H1 (cell line): ENCODE measurements at regions not wholly inside any gene's neighbourhood (a gene's known extent, or its start where the extent isn't known, plus 50 kb on each side); places are given as distances from the start of the nearest gene placed in this dataset.

Experiments
- CTCF ChIA-PET: fragments of 300-600 bp; sonication (Branson Sonifier 250); formaldehyde crosslinking; loops from one replicate; lab custom pipeline; 2021; ENCODE audit not compliant: partially characterized antibody; lab: Charles Lee
- POLR2A ChIA-PET: fragments of 300-600 bp; sonication (Branson Sonifier 250); formaldehyde crosslinking; loops from one replicate; lab custom pipeline; 2021; ENCODE audit warnings: inconsistent platforms; ENCODE audit not compliant: partially characterized antibody; lab: Charles Lee
- DNase-seq, 2 experiments: peaks; one replicate each; pipeline versions ENCODE4 v3.0.0 to v3.0.0-alpha.2; 2010 to 2022; ENCODE audit warnings: low spot score in 2 of 2, low read depth in 1 of 2, mixed read lengths in 1 of 2
- FAIRE-seq: peaks from 2 replicates; lab custom pipeline; 2011; peaks lifted over from hg19 to GRCh38; lab: Jason Lieb, UNC
- H2AFZ ChIP-seq: 2 replicates; pipeline ENCODE4 v1.8.1; 2012; ENCODE audit warnings: low read length, inconsistent platforms
- H2AK5ac ChIP-seq: 2 replicates; pipeline ENCODE4 v1.6.1; 2013; ENCODE audit warnings: low read depth, low read length
- H2BK120ac ChIP-seq: replicated peaks from 2 replicates; pipeline ENCODE3; 2013; ENCODE audit warnings: low read depth, low read length, inconsistent platforms
- H2BK12ac ChIP-seq: 2 replicates; pipeline ENCODE4 v1.6.1; 2013; ENCODE audit warnings: low read depth, low read length
- H2BK15ac ChIP-seq: 2 replicates; pipeline ENCODE4 v1.6.1; 2013; ENCODE audit warnings: low read length
- H2BK20ac ChIP-seq: 2 replicates; pipeline ENCODE4 v1.6.1; 2013; ENCODE audit warnings: low read length
- H2BK5ac ChIP-seq: 2 replicates; pipeline ENCODE4 v1.6.1; 2013; ENCODE audit warnings: low read depth, low read length
- H3K14ac ChIP-seq: 2 replicates; pipeline ENCODE4 v1.6.1; 2013; ENCODE audit warnings: inconsistent platforms; ENCODE audit not compliant: insufficient read length
- H3K18ac ChIP-seq: 2 replicates; pipeline ENCODE4 v1.6.1; 2013; ENCODE audit warnings: low read length; ENCODE audit errors: extremely low read depth
- H3K23ac ChIP-seq: 2 replicates; pipeline ENCODE4 v1.6.1; 2013; ENCODE audit warnings: inconsistent platforms; ENCODE audit not compliant: insufficient read length
- H3K23me2 ChIP-seq: 2 replicates; pipeline ENCODE4 v1.6.1; 2013; ENCODE audit warnings: low read depth, low read length
- H3K27ac ChIP-seq: 2 replicates; pipeline ENCODE4 v1.6.1; 2011; ENCODE audit warnings: low read depth, low read length, inconsistent platforms
- H3K27me3 ChIP-seq, 4 experiments: replicated peaks in 1 of 4; 1 replicate in 1 of 4; 2 replicates in 3 of 4; pipeline versions ENCODE4 v1.6.1 to v1.8.1; 2011 to 2013; ENCODE audit warnings: low read length in 3 of 4, mild to moderate bottlenecking in 3 of 4, inconsistent platforms in 2 of 4, mixed read lengths in 2 of 4, moderate library complexity in 1 of 4; ENCODE audit not compliant: control insufficient read depth in 3 of 4, insufficient read depth in 3 of 4; ENCODE audit errors: extremely low read depth in 1 of 4
- H3K36me3 ChIP-seq, 4 experiments: 2 replicates each; pipeline versions ENCODE4 v1.6.1 to v1.8.1; 2011 to 2013; ENCODE audit warnings: mild to moderate bottlenecking in 4 of 4, low read length in 3 of 4, moderate library complexity in 2 of 4, control low read depth in 1 of 4, inconsistent platforms in 1 of 4; ENCODE audit not compliant: insufficient read depth in 4 of 4, control insufficient read depth in 2 of 4
- H3K4ac ChIP-seq: replicated peaks from 2 replicates; pipeline ENCODE3; 2013; ENCODE audit warnings: low read length, low read depth, mixed read lengths, inconsistent platforms; ENCODE audit not compliant: insufficient read length
- H3K4me1 ChIP-seq, 4 experiments: replicated peaks in 1 of 4; 1 replicate in 1 of 4; 2 replicates in 3 of 4; pipeline versions ENCODE4 v1.6.1 to v1.8.1; 2011 to 2013; ENCODE audit warnings: low read length in 3 of 4, inconsistent platforms in 2 of 4, mixed read lengths in 1 of 4; ENCODE audit not compliant: insufficient read depth in 4 of 4, control insufficient read depth in 3 of 4
- H3K4me2 ChIP-seq, 2 experiments: 2 replicates each; pipeline versions ENCODE4 v1.6.1 to v1.8.1; 2011 to 2013; ENCODE audit warnings: low read depth in 2 of 2, low read length in 2 of 2, control low read depth in 1 of 2, inconsistent platforms in 1 of 2, mild to moderate bottlenecking in 1 of 2; ENCODE audit not compliant: insufficient read depth in 1 of 2
- H3K4me3 ChIP-seq, 4 experiments: fragments of 200-600, 300-600 bp in 1 of 4; sonication (generic), shearing (Covaris generic), sonication (Bioruptor Twin) in 1 of 4; 2 replicates each; pipeline versions ENCODE4 v1.5.1 to v1.8.1; 2011 to 2016; ENCODE audit warnings: low read length in 4 of 4, low read depth in 3 of 4, control low read depth in 2 of 4, inconsistent platforms in 2 of 4, mild to moderate bottlenecking in 2 of 4, mixed read lengths in 1 of 4, moderate library complexity in 1 of 4; ENCODE audit not compliant: insufficient read depth in 2 of 4; ENCODE audit errors: extremely low read depth in 1 of 4
- H3K56ac ChIP-seq: replicated peaks from 2 replicates; pipeline ENCODE3; 2013; ENCODE audit warnings: low read depth, mild to moderate bottlenecking, mixed read lengths, low read length, inconsistent platforms; ENCODE audit not compliant: insufficient read length
- H3K79me1 ChIP-seq: 2 replicates; pipeline ENCODE4 v1.6.1; 2013; ENCODE audit warnings: low read depth, low read length, control low read depth
- H3K79me2 ChIP-seq, 2 experiments: 2 replicates each; pipeline versions ENCODE4 v1.6.1 to v1.8.1; 2012 to 2013; ENCODE audit warnings: low read length in 2 of 2, mild to moderate bottlenecking in 2 of 2, inconsistent platforms in 1 of 2; ENCODE audit not compliant: insufficient read depth in 2 of 2, control insufficient read depth in 1 of 2
- H3K9ac ChIP-seq, 4 experiments: replicated peaks in 1 of 4; 1 replicate in 1 of 4; 2 replicates in 3 of 4; pipeline versions ENCODE4 v1.6.1 to v1.8.1; 2011 to 2013; ENCODE audit warnings: low read depth in 3 of 4, low read length in 3 of 4, control low read depth in 2 of 4, mild to moderate bottlenecking in 2 of 4, moderate library complexity in 2 of 4, inconsistent platforms in 1 of 4; ENCODE audit errors: extremely low read depth in 1 of 4
- H3K9me3 ChIP-seq, 2 experiments: 2 replicates each; pipeline versions ENCODE4 v1.6.1 to v1.8.1; 2012 to 2013; ENCODE audit warnings: mild to moderate bottlenecking in 2 of 2, moderate library complexity in 2 of 2, control low read depth in 1 of 2, inconsistent platforms in 1 of 2, low read depth in 1 of 2, low read length in 1 of 2, mixed read lengths in 1 of 2; ENCODE audit not compliant: insufficient read depth in 2 of 2
- H4K20me1 ChIP-seq, 2 experiments: replicated peaks in 1 of 2; 2 replicates each; pipeline versions ENCODE3 to v1.8.1; 2011 to 2013; ENCODE audit warnings: inconsistent platforms in 2 of 2, low read length in 2 of 2, mild to moderate bottlenecking in 1 of 2; ENCODE audit not compliant: insufficient read depth in 2 of 2, control insufficient read depth in 1 of 2
- H4K5ac ChIP-seq: 2 replicates; pipeline ENCODE4 v1.6.1; 2013; ENCODE audit warnings: low read length, low read depth, mixed read lengths, inconsistent platforms; ENCODE audit not compliant: insufficient read length
- H4K8ac ChIP-seq: 2 replicates; pipeline ENCODE4 v1.8.0; 2013; ENCODE audit warnings: mild to moderate bottlenecking, moderate library complexity, low read length, inconsistent platforms; ENCODE audit not compliant: insufficient read depth; ENCODE audit errors: extremely low read depth
- H4K91ac ChIP-seq: replicated peaks from 2 replicates; pipeline ENCODE3; 2013; ENCODE audit warnings: low read length, mixed read lengths, inconsistent platforms; ENCODE audit not compliant: insufficient read length
- CBX8 ChIP-seq: fragments of 300-800, 300-1000 bp; sonication (generic); IDR thresholded peaks from 2 replicates; pipeline ENCODE4 v1.7.1; 2016; ENCODE audit warnings: low read depth, low read length, borderline replicate concordance
- WGBS, 2 experiments: shearing (Covaris generic) in 1 of 2; methylation state at CpG; one replicate each; pipeline versions ENCODE4 v1.1.6 to v1.1.7; 2013 to 2015; ENCODE audit warnings: low lambda C conversion rate in 2 of 2, mixed read lengths in 2 of 2, inconsistent platforms in 1 of 2, low coverage in 1 of 2, missing lambda C conversion rate in 1 of 2; ENCODE audit not compliant: insufficient replicate concordance in 2 of 2, insufficient coverage in 1 of 2, insufficient read length in 1 of 2; ENCODE audit errors: extremely low coverage in 1 of 2, missing lambda C conversion rate in 1 of 2; 5-methylcytosine and 5-hydroxymethylcytosine counted together

GRCh38 chr17:62126292-62126691, 61.2 kb upstream of the MED13 start:
- no peak overlapping the region for H2AK5ac ChIP-seq
- H2BK15ac ChIP-seq = no peak overlapping the region
- no peak overlapping the region for H4K5ac ChIP-seq
- no peaks in the 10 kb centered on the region for H3K4me1 ChIP-seq
- H2BK20ac ChIP-seq = no peak overlapping the region
- H3K27me3 ChIP-seq = no peaks in the 10 kb centered on the region
- no peak overlapping the region for H3K4me3 ChIP-seq
- no peak overlapping the region for H4K8ac ChIP-seq
- H3K79me1 ChIP-seq = no peaks in the 10 kb centered on the region
- H3K9ac ChIP-seq = no peak overlapping the region
- no peak overlapping the region for H3K23ac ChIP-seq
- H3K27ac ChIP-seq = no peak overlapping the region
- no peak overlapping the region for H2BK5ac ChIP-seq
- H4K91ac ChIP-seq = no peak overlapping the region
- no peaks in the 10 kb centered on the region for H3K9me3 ChIP-seq
- H2BK120ac ChIP-seq = no peak overlapping the region
- no peaks in the 10 kb centered on the region for H3K23me2 ChIP-seq
- H3K18ac ChIP-seq = no peak overlapping the region
- no peak overlapping the region for H3K14ac ChIP-seq
- DNase-seq (no peak), FAIRE-seq (no peak)
- CTCF ChIA-PET = interaction anchor here (0.5 to 1.1 kb wide), 3 partner anchors 13 to 17 kb away, joined by 3 to 4 read pairs (median 4); no protein-coding TSS in a partner anchor
- WGBS, 2 experiments = 93% methylated on average over 3 of the region's 3 CpGs; no CpG with 5 or more reads in 1 of the 2 experiments
- no peak overlapping the region for H2BK12ac ChIP-seq
- H2AFZ ChIP-seq = no peak overlapping the region
- H4K20me1 ChIP-seq = no peaks in the 10 kb centered on the region
- POLR2A ChIA-PET = no interaction called here
- no peak overlapping the region for H3K56ac ChIP-seq
- no peak overlapping the region for H3K4ac ChIP-seq
- H3K79me2 ChIP-seq = no peaks in the 10 kb centered on the region
- no peak overlapping the region for H3K4me2 ChIP-seq
- H3K36me3 ChIP-seq = no peaks in the 10 kb centered on the region
- TF ChIP-seq CBX8 = no peak
